Neural cell (in vitro differentiated cells): ENCODE measurements at regions not wholly inside any gene's neighbourhood (a gene's known extent, or its start where the extent isn't known, plus 50 kb on each side); places are given as distances from the start of the nearest gene placed in this dataset.

Source experiments
- H2AFZ ChIP-seq: fragments of 200-600, 300-800 bp; sonication (generic), shearing (Covaris generic); 2 replicates; pipeline ENCODE4 v1.6.0; 2014; ENCODE audit warnings: low read depth, mild to moderate bottlenecking, antibody characterized with exemption, low read length, moderate library complexity
- H3F3A ChIP-seq: fragments of 200-600 bp; shearing (Covaris generic); 2 replicates; pipeline ENCODE4 v1.6.1; 2016; ENCODE audit warnings: mild to moderate bottlenecking, moderate library complexity, mixed read lengths, antibody characterized with exemption, low read length; ENCODE audit not compliant: insufficient read depth, poor library complexity, severe bottlenecking
- H3K27ac ChIP-seq: fragments of 200-600, 300-800 bp; sonication (generic), shearing (Covaris generic); 2 replicates; pipeline ENCODE4 v1.5.1; 2014; ENCODE audit warnings: mild to moderate bottlenecking, low read length, moderate library complexity
- H3K27me3 ChIP-seq: fragments of 300-800, 200-600 bp; sonication (generic), shearing (Covaris generic); 2 replicates; pipeline ENCODE4 v1.6.0; 2014; ENCODE audit warnings: mild to moderate bottlenecking, low read depth, low read length, moderate library complexity; ENCODE audit not compliant: insufficient read depth
- H3K36me3 ChIP-seq: fragments of 300-800, 200-600 bp; sonication (generic), shearing (Covaris generic); 2 replicates; pipeline ENCODE4 v1.5.1; 2014; ENCODE audit warnings: mild to moderate bottlenecking, antibody characterized with exemption, low read length, moderate library complexity; ENCODE audit not compliant: insufficient read depth
- H3K4me2 ChIP-seq: fragments of 300-800, 200-600 bp; sonication (generic), shearing (Covaris generic); 2 replicates; pipeline ENCODE4 v1.6.0; 2014; ENCODE audit warnings: mild to moderate bottlenecking, low read length
- H3K4me3 ChIP-seq: fragments of 300-800, 200-600 bp; sonication (generic), shearing (Covaris generic); 2 replicates; pipeline ENCODE4 v1.5.1; 2014; ENCODE audit warnings: mild to moderate bottlenecking, low read length, moderate library complexity
- H3K79me2 ChIP-seq: fragments of 200-600 bp; shearing (Covaris generic); replicated peaks from 2 replicates; pipeline ENCODE4 v1.6.0; 2014; ENCODE audit warnings: mild to moderate bottlenecking, low read length, moderate library complexity; ENCODE audit not compliant: insufficient read depth
- H3K9ac ChIP-seq: fragments of 300-800, 200-600 bp; sonication (generic), shearing (Covaris generic); 2 replicates; pipeline ENCODE4 v1.6.1; 2016; ENCODE audit warnings: mild to moderate bottlenecking, low read length, mixed read lengths
- H3K9me2 ChIP-seq: fragments of 200-600 bp; shearing (Covaris generic); 2 replicates; pipeline ENCODE4 v1.6.1; 2016; ENCODE audit warnings: mild to moderate bottlenecking, low read length, mixed read lengths; ENCODE audit not compliant: insufficient read depth
- H3K9me3 ChIP-seq: fragments of 200-600, 300-800 bp; sonication (generic), shearing (Covaris generic); 2 replicates; pipeline ENCODE4 v1.6.1; 2016; ENCODE audit warnings: mild to moderate bottlenecking, mixed run types, low read length, moderate library complexity, mixed read lengths
- H4K20me1 ChIP-seq: fragments of 200-600 bp; shearing (Covaris generic); 2 replicates; pipeline ENCODE4 v1.6.1; 2016; ENCODE audit warnings: mild to moderate bottlenecking, mixed run types; ENCODE audit not compliant: insufficient read depth
- CTCF ChIP-seq: fragments of 450-650 bp; IDR thresholded peaks from 2 replicates; pipeline ENCODE4 v1.5.1; 2014; ENCODE audit warnings: antibody characterized with exemption, mild to moderate bottlenecking, moderate library complexity; ENCODE audit not compliant: poor library complexity, severe bottlenecking
- EP300 ChIP-seq: fragments of 450-650 bp; conservative IDR thresholded peaks from 2 replicates; pipeline ENCODE4 v1.6.1; 2014; ENCODE audit warnings: antibody characterized with exemption, mild to moderate bottlenecking, moderate library complexity; ENCODE audit not compliant: poor library complexity, severe bottlenecking
- EZH2 ChIP-seq: fragments of 200-600, 300-800 bp; shearing (Covaris generic), sonication (generic); IDR thresholded peaks from 2 replicates; pipeline ENCODE4 v1.6.1; 2014; ENCODE audit warnings: antibody characterized with exemption, low read length, borderline replicate concordance, mild to moderate bottlenecking; ENCODE audit not compliant: insufficient read depth, poor library complexity, severe bottlenecking
- MXI1 ChIP-seq: fragments of 450-650 bp; conservative IDR thresholded peaks from 2 replicates; pipeline ENCODE4 v1.6.1; 2014; ENCODE audit warnings: antibody characterized with exemption, mild to moderate bottlenecking; ENCODE audit not compliant: poor library complexity, severe bottlenecking
- POLR2AphosphoS5 ChIP-seq: IDR thresholded peaks from 2 replicates; pipeline ENCODE4 v1.6.1; 2012
- RAD21 ChIP-seq: fragments of 450-650 bp; conservative IDR thresholded peaks from 2 replicates; pipeline ENCODE4 v1.6.1; 2014; ENCODE audit warnings: antibody characterized with exemption, mild to moderate bottlenecking, moderate library complexity
- REST ChIP-seq: IDR thresholded peaks from 2 replicates; pipeline ENCODE4 v1.6.1; 2012; ENCODE audit warnings: borderline replicate concordance
- SMC3 ChIP-seq: fragments of 450-650 bp; conservative IDR thresholded peaks from 2 replicates; pipeline ENCODE4 v1.6.1; 2014; ENCODE audit warnings: antibody characterized with exemption, mild to moderate bottlenecking, moderate library complexity; ENCODE audit not compliant: poor library complexity
- TAF1 ChIP-seq: IDR thresholded peaks from 2 replicates; pipeline ENCODE4 v1.6.1; 2012; ENCODE audit warnings: low read depth

GRCh38 chr11:27857588-27857987, 157.3 kb upstream of the BDNF start:
- no peaks in the 10 kb centered on the region for H3K9me2 ChIP-seq
- H3K4me2 ChIP-seq: no peak overlapping the region
- no peaks in the 10 kb centered on the region for H3K36me3 ChIP-seq
- H3K27ac ChIP-seq: no peak overlapping the region
- no peak overlapping the region for H2AFZ ChIP-seq
- H3K9me3 ChIP-seq: no peaks in the 10 kb centered on the region
- H3K79me2 ChIP-seq: no peaks in the 10 kb centered on the region
- no peaks in the 10 kb centered on the region for H3F3A ChIP-seq
- no peak for TF ChIP-seq REST
- no peak for TF ChIP-seq RAD21
- no peak for TF ChIP-seq MXI1
- TF ChIP-seq CTCF: no peak
- no peak for TF ChIP-seq EZH2
- no peak for TF ChIP-seq SMC3
- no peak for TF ChIP-seq POLR2AphosphoS5
- no peak for TF ChIP-seq TAF1
- no peak for TF ChIP-seq EP300
- no peak overlapping the region for H3K9ac ChIP-seq
- H3K4me3 ChIP-seq: no peak overlapping the region
- H4K20me1 ChIP-seq: no peaks in the 10 kb centered on the region
- H3K27me3 ChIP-seq: no peaks in the 10 kb centered on the region

- H2AFZ ChIP-seq: no peak overlapping the region
- no peak overlapping the region for H3K9ac ChIP-seq
- H3K79me2 ChIP-seq: no peaks in the 10 kb centered on the region
These were observed 156.8 kb upstream of the BDNF start for GRCh38 chr11:27857014-27857413.

More at GRCh38 chr11:27857014-27857413, 156.8 kb upstream of the BDNF start:
- Histone ChIP-seq H3K27ac (no peak overlapping the region), H3K36me3 (no peaks in the 10 kb centered on the region), H3F3A (no peaks in the 10 kb centered on the region), H3K27me3 (no peaks in the 10 kb centered on the region), H3K4me2 (no peak overlapping the region), H3K9me2 (no peaks in the 10 kb centered on the region), H3K4me3 (no peak overlapping the region), H3K9me3 (no peaks in the 10 kb centered on the region), H4K20me1 (no peaks in the 10 kb centered on the region)
- TF ChIP-seq EP300 (no peak), REST (no peak), CTCF (no peak), POLR2AphosphoS5 (no peak), TAF1 (no peak), MXI1 (no peak), SMC3 (no peak), RAD21 (no peak), EZH2 (no peak)
